ENCODE measurements at regions not wholly inside any gene's neighbourhood (a gene's known extent, or its start where the extent isn't known, plus 50 kb on each side); places are given as distances from the start of the nearest gene placed in this dataset.

GRCh38 chr3:181431748-181432147, 280.0 kb upstream of the SOX2 start:
- no peak for DNase-seq

- no peak for DNase-seq
Observed at GRCh38 chr3:181425074-181425473, 286.7 kb upstream of the SOX2 start.

GRCh38 chr3:181418233-181418632, 293.5 kb upstream of the SOX2 start:
- DNase-seq: no peak

GRCh38 chr3:181417748-181418147, 294.0 kb upstream of the SOX2 start:
- DNase-seq: no peak

- DNase-seq: no peak
Observed at GRCh38 chr3:181410870-181411269, 300.9 kb upstream of the SOX2 start.

GRCh38 chr3:181403876-181404660, 307.7 kb upstream of the SOX2 start:
- no peak for DNase-seq

GRCh38 chr3:181402347-181402746, 309.4 kb upstream of the SOX2 start:
- DNase-seq: no peak

GRCh38 chr3:181384970-181385369, 326.8 kb upstream of the SOX2 start:
- no peak for DNase-seq

GRCh38 chr3:181383760-181384159, 328.0 kb upstream of the SOX2 start:
- DNase-seq: no peak

GRCh38 chr3:181383201-181383600, 328.5 kb upstream of the SOX2 start:
- no peak for DNase-seq

- no peak for DNase-seq
Observed at GRCh38 chr3:181382656-181383055, 329.1 kb upstream of the SOX2 start.

- DNase-seq: no peak
Observed at GRCh38 chr3:181379278-181379677, 332.4 kb upstream of the SOX2 start.

GRCh38 chr3:181369637-181370036, 342.1 kb upstream of the SOX2 start:
- no peak for DNase-seq

GRCh38 chr3:181363231-181363630, 348.5 kb upstream of the SOX2 start:
- DNase-seq: no peak

GRCh38 chr3:181362378-181362777, 349.3 kb upstream of the SOX2 start:
- DNase-seq: no peak

- no peak for DNase-seq
Observed at GRCh38 chr3:181358562-181358961, 353.2 kb upstream of the SOX2 start.

GRCh38 chr3:181358060-181358459, 353.7 kb upstream of the SOX2 start:
- no peak for DNase-seq

GRCh38 chr3:181354140-181354539, 357.6 kb upstream of the SOX2 start:
- no peak for DNase-seq

- no peak for DNase-seq
Observed at GRCh38 chr3:181344331-181344730, 354.8 kb upstream of the DNAJC19 start.

GRCh38 chr3:181336597-181336996, 347.1 kb upstream of the DNAJC19 start:
- no peak for DNase-seq

GRCh38 chr3:181333394-181333793, 343.9 kb upstream of the DNAJC19 start:
- no peak for DNase-seq

- no peak for DNase-seq
Observed at GRCh38 chr3:181330821-181331563, 341.5 kb upstream of the DNAJC19 start.

- no peak for DNase-seq
Observed at GRCh38 chr3:181330257-181330656, 340.7 kb upstream of the DNAJC19 start.

GRCh38 chr3:181329024-181329423, 339.5 kb upstream of the DNAJC19 start:
- DNase-seq: no peak
